ENCODE measurements at regions not wholly inside any gene's neighbourhood (a gene's known extent, or its start where the extent isn't known, plus 50 kb on each side); places are given as distances from the start of the nearest gene placed in this dataset.

DNA sequence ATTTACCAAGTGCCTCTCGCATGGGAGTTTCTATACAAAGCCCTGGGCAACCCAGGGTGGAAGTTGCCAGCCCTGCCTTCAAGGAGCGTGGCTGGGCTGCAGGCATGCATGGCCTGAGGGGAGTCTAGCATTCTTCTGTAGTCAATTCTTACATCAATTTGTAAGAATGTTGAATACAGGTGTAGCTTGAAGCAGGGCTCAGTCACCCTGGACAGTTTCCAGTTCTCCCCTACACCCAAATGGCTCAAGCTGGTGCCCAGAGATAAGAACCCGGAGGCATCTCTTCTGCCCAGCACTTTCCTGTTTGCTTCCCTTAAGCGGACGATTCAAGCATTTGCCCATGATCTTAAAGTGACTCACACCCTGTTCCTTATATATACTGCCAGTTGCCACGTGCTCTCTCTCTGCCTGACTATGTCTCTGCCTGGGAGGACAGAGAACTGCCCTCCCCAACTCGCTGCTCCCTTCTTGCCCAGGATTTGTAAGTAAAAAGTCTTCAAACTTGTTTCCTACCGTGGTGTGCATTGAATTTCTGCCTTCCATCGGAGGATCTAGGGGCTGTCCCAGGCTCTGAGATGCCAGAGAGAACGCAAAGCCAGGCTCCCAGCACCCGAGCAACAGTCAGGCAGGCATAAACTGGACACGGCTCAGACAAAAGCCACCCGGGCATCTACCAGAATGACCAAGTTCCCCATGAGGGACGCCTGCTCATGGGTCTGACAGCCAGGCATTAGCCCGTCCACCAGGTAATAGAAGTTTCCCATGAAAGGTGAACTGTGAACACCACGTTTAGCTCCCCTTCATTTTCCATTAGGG is 50.9 kb upstream of the AJAP1 start:
- no peak for DNase-seq (ENCODE audit: low spot score)

Data from mucosa of gallbladder (tissue), 1 donor.